ENCODE measurements at regions not wholly inside any gene's neighbourhood (a gene's known extent, or its start where the extent isn't known, plus 50 kb on each side); places are given as distances from the start of the nearest gene placed in this dataset.

DNA sequence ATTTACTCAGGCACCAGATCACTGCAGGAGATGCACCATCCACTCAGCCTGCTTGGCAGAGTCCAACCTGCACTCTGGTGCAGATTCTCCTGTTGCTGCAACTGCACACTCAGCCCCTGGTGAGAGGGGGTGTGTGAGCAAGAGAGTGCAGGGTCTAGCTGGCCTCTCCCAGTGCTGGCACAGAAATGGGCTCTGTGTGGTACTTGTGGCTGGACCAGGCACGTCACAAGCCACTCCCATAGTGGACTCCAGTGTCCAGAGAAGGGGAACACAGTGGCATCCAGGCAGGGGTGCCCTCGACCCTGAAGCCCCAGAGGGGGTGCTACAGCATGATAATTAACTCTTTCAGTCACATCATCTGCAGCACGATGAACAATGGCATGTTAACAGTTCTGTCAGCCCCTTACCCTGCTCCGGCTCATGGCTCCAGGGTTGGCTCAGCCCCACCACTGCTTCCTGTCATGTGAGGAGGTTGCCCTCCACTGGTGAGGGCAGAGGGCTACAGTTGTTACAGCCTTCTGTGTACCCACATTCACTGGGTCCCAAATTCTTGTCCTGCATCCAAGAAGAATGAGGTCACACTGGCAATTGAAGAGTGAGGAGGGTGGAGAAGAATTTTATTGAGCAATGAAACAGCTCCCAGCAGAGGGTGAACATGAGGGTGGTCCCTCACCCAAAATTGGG is 135.7 kb downstream of the EVA1A start:
- TF ChIP-seq POLR2A (IDR thresholded peaks at IDR 0.05): no peak
- TF ChIP-seq, protein P1, sequence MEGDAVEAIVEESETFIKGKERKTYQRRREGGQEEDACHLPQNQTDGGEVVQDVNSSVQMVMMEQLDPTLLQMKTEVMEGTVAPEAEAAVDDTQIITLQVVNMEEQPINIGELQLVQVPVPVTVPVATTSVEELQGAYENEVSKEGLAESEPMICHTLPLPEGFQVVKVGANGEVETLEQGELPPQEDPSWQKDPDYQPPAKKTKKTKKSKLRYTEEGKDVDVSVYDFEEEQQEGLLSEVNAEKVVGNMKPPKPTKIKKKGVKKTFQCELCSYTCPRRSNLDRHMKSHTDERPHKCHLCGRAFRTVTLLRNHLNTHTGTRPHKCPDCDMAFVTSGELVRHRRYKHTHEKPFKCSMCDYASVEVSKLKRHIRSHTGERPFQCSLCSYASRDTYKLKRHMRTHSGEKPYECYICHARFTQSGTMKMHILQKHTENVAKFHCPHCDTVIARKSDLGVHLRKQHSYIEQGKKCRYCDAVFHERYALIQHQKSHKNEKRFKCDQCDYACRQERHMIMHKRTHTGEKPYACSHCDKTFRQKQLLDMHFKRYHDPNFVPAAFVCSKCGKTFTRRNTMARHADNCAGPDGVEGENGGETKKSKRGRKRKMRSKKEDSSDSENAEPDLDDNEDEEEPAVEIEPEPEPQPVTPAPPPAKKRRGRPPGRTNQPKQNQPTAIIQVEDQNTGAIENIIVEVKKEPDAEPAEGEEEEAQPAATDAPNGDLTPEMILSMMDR (IDR thresholded peaks at IDR 0.05): no peak

Data from vagina (tissue), 2 donors.